Aorta (tissue), 5 donors: ENCODE measurements at regions not wholly inside any gene's neighbourhood (a gene's known extent, or its start where the extent isn't known, plus 50 kb on each side); places are given as distances from the start of the nearest gene placed in this dataset.
"Not testable (repeated sequence)": the region's sequence is repeated elsewhere in the genome, so short reads cannot be mapped to it uniquely, and the experiment has no call there.

Experiments
- ATAC-seq: fragments of 200-7000 bp; cut with Tn5 transposase; one replicate; pipeline ENCODE4 v1.9.1; 2022; ENCODE audit warnings: moderate library complexity; ENCODE audit not compliant: low FRiP score
- DNase-seq, 2 donors: peaks; one replicate each; pipeline ENCODE4 v3.0.0-alpha.2; 2020
- H3K27ac ChIP-seq, 2 donors: one replicate each; pipeline ENCODE4 v1.5.1; 2013; ENCODE audit warnings: low read length in 2 of 2, mild to moderate bottlenecking in 2 of 2, moderate library complexity in 2 of 2, control low read depth in 1 of 2, inconsistent platforms in 1 of 2, low read depth in 1 of 2
- H3K27me3 ChIP-seq, 2 donors: one replicate each; pipeline ENCODE4 v1.6.1; 2013; ENCODE audit warnings: control low read depth in 1 of 2, low read length in 1 of 2, mild to moderate bottlenecking in 1 of 2, moderate library complexity in 1 of 2; ENCODE audit not compliant: insufficient read depth in 2 of 2, control insufficient read depth in 1 of 2
- H3K36me3 ChIP-seq, 2 donors: one replicate each; pipeline ENCODE4 v1.6.1; 2013; ENCODE audit warnings: control low read depth in 1 of 2, low read length in 1 of 2, mild to moderate bottlenecking in 1 of 2; ENCODE audit not compliant: insufficient read depth in 2 of 2, control insufficient read depth in 1 of 2
- H3K4me1 ChIP-seq, 2 donors: one replicate each; pipeline ENCODE4 v1.6.1; 2013; ENCODE audit warnings: low read length in 2 of 2, control low read depth in 1 of 2, mild to moderate bottlenecking in 1 of 2, moderate library complexity in 1 of 2; ENCODE audit not compliant: insufficient read depth in 2 of 2, control insufficient read depth in 1 of 2
- H3K4me3 ChIP-seq, 2 donors: one replicate each; pipeline ENCODE4 v1.5.1; 2013; ENCODE audit warnings: low read length in 2 of 2, control low read depth in 1 of 2, mild to moderate bottlenecking in 1 of 2
- H3K9me3 ChIP-seq: one replicate; pipeline ENCODE4 v1.6.1; 2013; ENCODE audit warnings: mild to moderate bottlenecking, low read length; ENCODE audit not compliant: control insufficient read depth
- WGBS, 2 donors: extraction: QIAGEN DNeasy Blood & Tissue Kit; methylation state at CpG; one replicate each; pipeline ENCODE4 v1.1.7; 2013; 5-methylcytosine and 5-hydroxymethylcytosine counted together
- intact Hi-C, 2 donors: fragments of 100-400 bp; cut with DNase I; formaldehyde crosslinking; loops; one replicate each; pipeline versions ENCODE4 v1.14.2 to v1.15.0; 2022
- donor health status: healthy with polysubstance abuse.
- donor health status: Bipolar disorder and iron deficiency.
- donor health status: DM: no; HTN: no; CAD: no.
- donor health status: DM: no; HTN: no; CAD: no.
- donor health status: DM: yes; HTN: yes; CAD: no.

DNA sequence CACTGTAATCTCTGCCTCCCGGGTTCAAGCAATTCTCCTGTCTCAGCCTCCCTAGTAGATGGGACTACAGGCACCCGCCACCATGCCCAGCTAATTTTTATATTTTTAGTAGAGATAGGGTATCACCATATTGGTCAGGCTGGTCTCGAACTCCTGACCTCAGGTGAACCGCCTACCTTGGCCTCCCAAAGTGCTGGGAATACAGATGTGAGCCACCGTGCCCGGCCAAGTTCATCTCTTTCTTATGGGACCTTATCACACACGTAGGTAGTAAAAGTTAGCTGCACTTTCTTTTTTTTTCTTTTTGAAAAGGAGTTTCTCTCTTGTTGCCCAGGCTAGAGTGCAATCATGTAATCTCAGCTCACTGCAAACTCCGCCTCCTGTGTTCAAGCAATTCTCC, 569.9 kb upstream of the CNTNAP5 start:
- H3K27ac ChIP-seq, intact Hi-C loops: not testable (repeated sequence)

DNA sequence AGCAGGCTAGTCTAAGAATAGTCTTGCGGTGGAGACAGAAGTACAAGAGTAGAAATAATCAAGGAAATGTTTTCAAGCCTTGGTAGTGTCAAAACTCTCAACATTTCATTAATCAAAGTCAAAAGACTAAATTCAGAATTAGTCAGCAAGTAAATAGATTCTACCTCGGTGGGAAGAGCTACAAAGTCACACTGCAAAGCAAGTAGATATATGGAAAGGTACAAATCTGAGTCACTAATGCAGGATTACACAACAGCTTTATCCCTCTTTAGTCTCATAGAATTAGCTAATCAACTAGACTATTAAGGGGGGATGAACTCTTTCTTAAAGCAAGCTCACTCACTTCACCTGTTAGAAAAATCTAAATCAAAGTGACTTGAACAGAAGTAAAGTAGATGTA, 568.7 kb upstream of the CNTNAP5 start:
- no peak for ATAC-seq
- Histone ChIP-seq H3K4me3 (no peak overlapping the region), H3K9me3 (no peaks in the 10 kb centered on the region), H3K27me3 (no peaks in the 10 kb centered on the region), H3K36me3 (no peaks in the 10 kb centered on the region), H3K4me1 (no peaks in the 10 kb centered on the region), H3K27ac (no peak overlapping the region)
- DNase-seq, result no peak
- 7 to 8% methylated on average over 2 of the region's 2 CpGs for WGBS, 2 donors
- intact Hi-C loops, result no loop called here

More for the DNA sequence above, 569.9 kb upstream of the CNTNAP5 start:
- H3K36me3 ChIP-seq, H3K4me3 ChIP-seq, H3K9me3 ChIP-seq, ATAC-seq, H3K4me1 ChIP-seq, H3K27me3 ChIP-seq, DNase-seq: not testable (repeated sequence)
- WGBS, 2 donors, result 93 to 94% methylated on average over 8 of the region's 8 CpGs

DNA sequence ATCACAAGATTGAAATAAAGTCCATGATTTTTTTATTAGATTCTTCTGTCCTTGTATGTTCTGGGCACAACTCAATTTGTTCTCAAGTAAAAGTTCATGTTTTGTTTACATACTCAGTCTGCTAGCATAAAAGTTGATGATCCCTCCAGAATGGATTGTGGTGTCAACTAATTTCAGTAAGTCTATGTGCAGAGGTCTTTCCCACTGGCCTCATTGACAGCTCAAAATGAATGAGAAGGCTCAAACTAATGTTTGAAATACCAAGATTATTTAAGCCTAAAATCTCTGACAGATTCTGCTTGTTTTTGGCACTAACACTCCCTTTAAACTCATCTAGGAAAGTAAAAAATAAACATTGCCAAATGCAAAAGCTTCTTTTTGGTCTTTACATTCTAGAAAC, 561.2 kb upstream of the CNTNAP5 start:
- H3K27me3 ChIP-seq, result no peaks in the 10 kb centered on the region
- H3K4me1 ChIP-seq, result no peaks in the 10 kb centered on the region
- H3K4me3 ChIP-seq, result no peak overlapping the region
- H3K9me3 ChIP-seq, result no peaks in the 10 kb centered on the region
- H3K36me3 ChIP-seq, result no peaks in the 10 kb centered on the region
- no peak for DNase-seq
- no peak overlapping the region for H3K27ac ChIP-seq
- no peak for ATAC-seq
- intact Hi-C loops, result no loop called here

DNA sequence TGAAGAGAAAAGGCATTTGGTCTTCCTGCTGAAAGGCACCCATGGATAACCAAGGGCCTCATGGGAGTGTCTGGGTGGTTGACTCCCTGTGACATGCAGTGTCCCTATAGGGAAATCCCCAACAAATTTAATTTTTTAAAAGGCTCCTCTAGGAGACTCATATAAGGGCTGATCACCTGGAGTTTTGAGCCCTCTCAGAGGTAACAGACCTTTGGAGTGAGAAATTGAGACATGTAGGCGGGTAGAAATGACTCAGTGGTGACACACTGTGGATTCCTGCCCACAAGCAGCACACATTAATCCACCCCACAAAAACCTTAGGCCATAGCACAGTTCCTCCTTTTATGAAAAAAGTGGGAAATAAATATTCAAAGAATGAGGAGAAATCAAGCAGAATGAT, 557.0 kb upstream of the CNTNAP5 start:
- no peak for DNase-seq

DNA sequence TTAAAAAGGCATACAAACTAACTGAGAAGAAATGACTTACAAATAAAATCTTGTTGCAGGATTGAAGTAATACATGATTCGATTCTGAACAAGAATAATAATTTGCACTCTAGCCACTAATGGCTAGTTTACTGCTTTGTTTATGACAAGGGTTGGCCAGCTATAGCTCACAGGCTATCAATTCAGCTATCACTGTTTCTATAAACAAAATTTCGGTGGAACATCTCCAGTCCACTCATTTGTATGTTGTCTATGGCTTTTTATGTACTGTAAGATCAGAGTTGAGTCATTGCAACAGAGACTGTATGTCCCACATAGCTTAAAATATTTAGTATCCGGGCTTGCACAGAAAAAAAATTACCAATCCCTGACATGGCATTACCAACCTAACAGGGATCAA, 543.7 kb upstream of the CNTNAP5 start:
- Histone ChIP-seq H3K27me3 (no peaks in the 10 kb centered on the region), H3K4me1 (no peaks in the 10 kb centered on the region), H3K9me3 (no peaks in the 10 kb centered on the region), H3K27ac (no peak overlapping the region), H3K36me3 (no peaks in the 10 kb centered on the region), H3K4me3 (no peak overlapping the region)
- no peak for DNase-seq
- ATAC-seq, result no peak
- 66 to 76% methylated on average over 3 of the region's 3 CpGs for WGBS, 2 donors
- intact Hi-C loops, result no loop called here

More for the DNA sequence above, 557.0 kb upstream of the CNTNAP5 start:
- WGBS, 2 donors, result 0% methylated on average over 1 of the region's 1 CpG
- no peak overlapping the region for H3K4me3 ChIP-seq
- intact Hi-C loops, result no loop called here
- no peaks in the 10 kb centered on the region for H3K9me3 ChIP-seq
- no peaks in the 10 kb centered on the region for H3K4me1 ChIP-seq
- no peaks in the 10 kb centered on the region for H3K27me3 ChIP-seq
- H3K27ac ChIP-seq, result no peak overlapping the region
- ATAC-seq, result no peak
- H3K36me3 ChIP-seq, result no peaks in the 10 kb centered on the region

DNA sequence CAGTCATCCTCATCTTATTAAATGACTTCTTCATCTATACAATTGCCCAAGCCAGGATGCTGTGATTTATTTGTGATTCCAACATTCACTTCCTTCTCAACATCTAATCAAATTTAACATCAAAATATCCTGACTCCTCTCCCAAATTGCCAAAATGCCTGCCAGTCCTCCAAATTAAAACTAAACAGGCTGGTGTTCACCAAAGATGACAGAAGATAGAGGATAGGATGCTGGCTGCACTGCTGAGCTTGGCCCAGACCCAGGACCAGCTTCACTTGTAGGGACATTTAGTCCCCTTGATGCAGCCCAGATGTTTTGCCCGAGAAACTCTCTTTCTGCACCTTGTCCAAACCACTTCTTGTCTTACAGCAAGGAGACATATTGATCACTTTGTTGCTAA, 540.0 kb upstream of the CNTNAP5 start:
- intact Hi-C loops, result no loop called here
- 62 to 65% methylated on average over 1 of the region's 1 CpG for WGBS, 2 donors

DNA sequence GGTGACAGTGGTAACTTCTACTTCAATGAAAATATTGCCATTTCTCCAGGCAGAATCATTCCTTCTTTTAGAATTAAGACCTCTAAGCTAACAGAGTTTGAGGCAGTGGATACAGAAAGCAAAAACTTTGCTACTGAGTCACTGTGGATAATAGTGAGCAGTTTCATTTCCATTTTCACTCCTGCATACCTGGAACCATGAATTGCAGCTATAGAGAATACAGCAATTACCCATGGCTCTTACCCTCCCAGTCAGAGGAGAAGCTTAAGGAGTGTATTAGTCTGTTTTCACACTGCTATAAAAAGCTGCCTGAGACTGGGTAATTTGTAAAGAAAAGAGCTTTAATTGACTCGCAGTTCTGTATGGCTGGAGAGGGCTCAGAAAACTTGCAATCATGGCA, 531.4 kb upstream of the CNTNAP5 start:
- ATAC-seq, result no peak
- 84 to 100% methylated on average over 1 of the region's 1 CpG for WGBS, 2 donors
- Histone ChIP-seq H3K36me3 (no peaks in the 10 kb centered on the region), H3K27ac (no peak overlapping the region), H3K4me1 (no peaks in the 10 kb centered on the region), H3K9me3 (no peaks in the 10 kb centered on the region), H3K27me3 (no peaks in the 10 kb centered on the region), H3K4me3 (no peak overlapping the region)
- DNase-seq, result no peak
- intact Hi-C loops, result no loop called here

More for the DNA sequence above, 540.0 kb upstream of the CNTNAP5 start:
- ATAC-seq (no peak), DNase-seq (no peak)
- Histone ChIP-seq H3K27me3 (no peaks in the 10 kb centered on the region), H3K4me3 (no peak overlapping the region), H3K9me3 (no peaks in the 10 kb centered on the region), H3K4me1 (no peaks in the 10 kb centered on the region), H3K27ac (no peak overlapping the region), H3K36me3 (no peaks in the 10 kb centered on the region)

DNA sequence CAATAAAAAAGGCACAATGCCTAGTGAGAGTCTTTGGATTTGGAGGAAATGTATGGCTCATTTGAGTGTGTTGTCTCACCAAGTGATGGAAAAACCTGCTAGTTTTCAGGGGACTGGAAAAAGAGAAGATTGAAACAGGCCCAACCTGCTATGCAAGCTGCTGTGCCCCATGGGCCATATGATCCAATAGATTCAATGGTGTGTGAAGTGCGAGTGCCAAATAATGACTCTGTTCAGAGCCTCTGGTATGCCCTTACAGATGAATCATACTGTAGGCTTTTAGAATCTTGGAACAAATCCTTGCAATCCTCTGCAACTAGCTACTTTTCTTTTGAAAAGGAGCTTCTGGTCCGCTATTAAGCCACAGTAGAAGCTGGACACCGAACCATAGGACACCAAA, 529.8 kb upstream of the CNTNAP5 start:
- intact Hi-C loops, result no loop called here

DNA sequence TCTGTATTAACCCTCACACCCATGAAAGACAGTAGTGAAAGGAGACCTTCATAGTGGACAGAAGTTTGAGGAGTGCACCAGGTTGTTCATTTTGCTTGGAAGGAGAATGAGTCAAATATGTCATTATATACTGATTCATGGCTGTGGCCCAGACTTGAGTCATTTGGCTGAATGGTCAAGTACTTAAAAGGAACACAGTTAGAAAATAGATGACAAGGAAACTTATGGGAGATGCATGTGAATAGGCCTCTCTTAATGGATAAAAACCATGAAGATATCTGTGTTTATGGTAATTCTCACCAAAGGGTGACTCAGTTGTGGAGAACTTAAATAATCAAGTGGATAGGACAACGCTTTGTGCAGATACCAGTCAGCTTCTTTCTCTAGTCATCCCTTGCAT, 524.7 kb upstream of the CNTNAP5 start:
- no peaks in the 10 kb centered on the region for H3K4me1 ChIP-seq
- H3K27me3 ChIP-seq, result no peaks in the 10 kb centered on the region
- no peaks in the 10 kb centered on the region for H3K36me3 ChIP-seq
- DNase-seq, result no peak
- ATAC-seq, result no peak
- H3K9me3 ChIP-seq, result no peaks in the 10 kb centered on the region
- H3K4me3 ChIP-seq, result no peak overlapping the region
- H3K27ac ChIP-seq, result no peak overlapping the region
- 75 to 86% methylated on average over 1 of the region's 1 CpG for WGBS, 2 donors
- intact Hi-C loops, result no loop called here

More for the DNA sequence above, 529.8 kb upstream of the CNTNAP5 start:
- H3K4me3 ChIP-seq, result no peak overlapping the region
- DNase-seq, result no peak
- H3K9me3 ChIP-seq, result no peaks in the 10 kb centered on the region
- no peak for ATAC-seq
- H3K27me3 ChIP-seq, result no peaks in the 10 kb centered on the region
- 78 to 85% methylated on average over 3 of the region's 3 CpGs for WGBS, 2 donors
- no peaks in the 10 kb centered on the region for H3K36me3 ChIP-seq
- H3K27ac ChIP-seq, result no peak overlapping the region
- H3K4me1 ChIP-seq, result no peaks in the 10 kb centered on the region
